NCI-H187 treated with DMSO at 0.1 percent for 48 hours (cell line): ENCODE measurements at regions not wholly inside any gene's neighbourhood (a gene's known extent, or its start where the extent isn't known, plus 50 kb on each side); places are given as distances from the start of the nearest gene placed in this dataset.
"Not testable (repeated sequence)": the region's sequence is repeated elsewhere in the genome, so short reads cannot be mapped to it uniquely, and the experiment has no call there.

Source experiments
- DNase-seq: peaks from one replicate; lab custom pipeline; 2025; lab: John Stamatoyannopoulos, UW

DNA sequence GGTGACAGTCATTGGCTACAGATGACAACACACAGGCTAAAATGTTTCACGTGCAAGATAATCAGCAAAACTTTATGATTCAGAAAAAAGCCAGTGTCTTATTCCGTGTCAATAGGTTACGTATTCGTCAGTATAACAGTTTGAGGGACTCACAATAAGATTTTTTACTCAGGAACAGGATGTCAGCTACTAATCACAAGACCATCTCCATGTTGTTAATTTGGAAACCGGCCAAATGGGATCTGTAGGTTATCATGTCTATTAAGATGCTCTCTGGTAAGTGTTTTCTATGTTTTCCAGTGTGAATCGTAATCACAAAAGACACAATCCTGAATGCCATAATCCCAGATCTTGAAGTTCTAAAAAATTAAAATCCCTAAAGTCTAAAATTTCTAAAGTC, 197.3 kb downstream of the ETV1 start:
- no peak for DNase-seq

DNA sequence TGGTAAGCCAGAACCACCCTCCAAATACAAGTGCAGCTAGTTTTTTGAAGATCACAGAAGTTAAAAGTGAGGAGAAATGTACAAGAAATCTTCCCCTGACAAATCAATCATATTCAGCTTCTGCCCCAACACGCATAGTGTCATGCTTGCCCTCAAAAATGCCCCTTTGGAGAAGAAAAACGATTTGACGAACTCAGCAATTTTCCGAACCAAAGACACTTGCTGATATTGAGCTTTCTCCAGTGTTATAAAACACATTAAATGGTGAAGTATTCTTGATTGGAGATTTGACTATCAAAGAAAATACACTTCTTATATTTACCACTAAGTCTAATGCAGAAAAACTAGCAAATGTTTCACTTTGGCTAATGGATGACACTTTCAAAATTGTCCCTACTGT, 195.5 kb downstream of the ETV1 start:
- DNase-seq = no peak

DNA sequence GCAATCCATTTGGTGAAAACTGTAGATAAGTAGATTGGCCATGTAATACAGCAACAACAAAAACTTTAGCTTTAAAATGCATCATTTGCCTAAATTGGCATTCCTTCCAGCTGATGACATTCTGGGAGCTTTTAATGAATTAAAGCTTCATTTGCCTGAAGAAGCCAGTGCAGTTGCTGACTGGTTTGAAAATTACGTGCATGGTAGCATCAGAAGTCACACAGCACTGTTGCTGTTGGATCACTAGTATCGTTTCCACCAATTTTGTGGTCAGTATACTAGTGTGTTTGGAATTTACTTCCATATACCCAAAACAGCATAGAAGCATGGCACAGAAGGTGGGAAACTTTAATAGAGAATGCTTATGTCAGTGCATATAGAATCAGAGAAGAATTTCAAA, 194.9 kb downstream of the ETV1 start:
- DNase-seq = no peak

DNA sequence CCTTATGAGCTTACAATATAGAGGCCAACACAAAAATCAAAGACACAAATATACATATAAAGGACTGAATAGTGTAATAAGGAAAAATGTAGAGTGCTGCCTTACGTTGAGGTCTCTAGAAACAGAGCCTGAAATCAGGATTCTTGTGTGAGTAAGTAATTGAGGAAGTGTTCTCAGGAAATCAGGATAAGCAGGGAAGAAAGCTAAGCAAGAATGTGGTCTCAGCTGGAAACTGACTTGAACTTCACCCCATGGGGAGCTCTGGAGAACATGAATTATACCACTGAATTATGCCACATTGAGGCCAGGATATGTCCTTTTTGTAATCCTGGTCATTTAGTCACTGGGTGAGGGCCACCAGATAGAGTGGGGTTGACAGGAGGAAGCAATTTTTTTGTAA, 191.9 kb downstream of the ETV1 start:
- no peak for DNase-seq

DNA sequence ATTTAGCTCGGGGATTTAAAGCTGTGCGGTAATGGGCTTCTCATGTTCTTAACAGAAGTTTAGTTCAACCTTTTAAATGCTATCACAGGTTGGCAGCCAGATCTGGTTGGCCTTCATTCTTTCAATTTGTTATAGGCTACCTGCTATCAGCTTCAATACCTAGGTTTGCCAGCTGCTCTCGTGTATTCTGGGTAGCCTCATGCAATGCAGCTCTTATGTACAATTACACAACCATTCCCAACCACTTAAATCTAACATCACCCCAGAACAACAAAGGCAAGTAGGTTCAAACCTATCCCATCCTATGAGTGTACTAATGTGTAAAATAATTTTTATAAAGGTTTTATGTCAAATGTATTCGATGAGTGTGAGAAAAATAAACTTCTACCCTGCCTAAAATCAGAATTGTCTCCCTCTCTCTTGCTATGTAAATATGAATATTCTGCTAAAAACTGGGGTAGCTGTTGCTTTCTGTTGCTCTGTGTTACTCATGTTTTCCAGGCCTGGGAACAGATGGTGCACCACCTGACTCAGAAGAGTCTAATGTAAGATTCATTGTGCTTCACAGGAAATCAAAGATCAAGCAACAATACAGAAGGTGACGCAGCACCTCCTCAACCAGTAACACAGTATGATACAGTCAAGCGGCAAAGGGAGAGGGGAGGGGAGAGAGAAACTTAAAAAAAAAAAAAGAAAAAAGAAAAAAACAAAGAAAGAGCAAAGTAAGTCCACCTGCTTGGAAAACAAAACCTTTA, 188.6 kb downstream of the ETV1 start:
- DNase-seq = no peak

DNA sequence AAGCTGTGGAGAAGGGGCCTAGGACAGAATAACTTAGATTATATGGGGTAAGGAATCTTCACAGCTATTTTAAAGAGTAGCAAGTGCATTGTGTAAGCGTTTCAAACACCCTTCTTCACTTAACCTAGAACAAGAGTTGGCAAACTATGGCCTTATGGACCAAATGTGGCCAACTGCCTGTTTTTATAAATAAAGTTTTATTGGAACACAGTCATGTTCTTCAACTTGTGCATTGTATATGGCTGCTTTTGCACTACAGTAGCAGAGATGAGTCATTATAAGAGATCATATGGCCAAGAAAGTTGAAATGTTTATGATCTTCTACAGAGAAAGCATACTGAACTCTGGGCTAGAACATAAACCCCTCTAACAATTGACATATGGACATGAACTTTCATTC, 187.8 kb downstream of the ETV1 start:
- DNase-seq = no peak

DNA sequence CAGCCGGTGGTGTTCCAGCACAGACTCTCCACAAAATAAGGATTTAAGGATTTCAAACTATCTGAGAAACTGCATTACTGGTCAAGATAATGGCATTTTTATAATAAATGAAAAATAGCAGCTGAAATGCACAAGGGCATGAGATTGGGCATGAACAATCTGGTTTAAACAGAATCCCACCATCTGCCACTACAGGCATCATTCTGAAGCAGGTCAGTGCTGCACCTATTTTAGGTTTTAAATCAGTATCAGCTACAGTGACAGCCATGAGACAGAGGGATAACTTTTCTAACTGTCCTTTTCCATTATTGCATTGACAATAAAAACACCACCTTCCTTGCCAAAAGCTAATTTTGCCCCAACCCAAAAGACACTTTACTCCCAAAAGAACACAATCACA, 186.8 kb downstream of the ETV1 start:
- DNase-seq = no peak

DNA sequence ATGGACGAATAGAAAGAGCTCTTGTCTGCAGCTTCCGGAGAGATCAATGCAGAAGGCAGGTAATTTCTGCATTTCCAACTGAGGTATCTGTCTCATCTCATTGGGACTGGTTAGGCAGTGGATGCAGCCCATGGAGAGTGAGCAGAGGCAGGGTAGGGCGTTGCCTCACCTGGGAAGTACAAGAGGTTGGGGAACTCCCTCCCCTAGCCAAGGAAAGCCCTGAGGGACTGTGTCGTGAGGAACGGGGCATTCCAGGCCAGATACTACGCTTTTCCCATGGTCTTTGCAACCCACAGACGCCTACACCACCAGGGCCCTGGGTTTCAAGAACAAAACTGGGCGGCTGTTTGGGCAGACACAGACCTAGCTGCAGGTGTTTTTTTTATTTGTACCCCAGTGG, 186.3 kb downstream of the ETV1 start:
- no peak for DNase-seq

DNA sequence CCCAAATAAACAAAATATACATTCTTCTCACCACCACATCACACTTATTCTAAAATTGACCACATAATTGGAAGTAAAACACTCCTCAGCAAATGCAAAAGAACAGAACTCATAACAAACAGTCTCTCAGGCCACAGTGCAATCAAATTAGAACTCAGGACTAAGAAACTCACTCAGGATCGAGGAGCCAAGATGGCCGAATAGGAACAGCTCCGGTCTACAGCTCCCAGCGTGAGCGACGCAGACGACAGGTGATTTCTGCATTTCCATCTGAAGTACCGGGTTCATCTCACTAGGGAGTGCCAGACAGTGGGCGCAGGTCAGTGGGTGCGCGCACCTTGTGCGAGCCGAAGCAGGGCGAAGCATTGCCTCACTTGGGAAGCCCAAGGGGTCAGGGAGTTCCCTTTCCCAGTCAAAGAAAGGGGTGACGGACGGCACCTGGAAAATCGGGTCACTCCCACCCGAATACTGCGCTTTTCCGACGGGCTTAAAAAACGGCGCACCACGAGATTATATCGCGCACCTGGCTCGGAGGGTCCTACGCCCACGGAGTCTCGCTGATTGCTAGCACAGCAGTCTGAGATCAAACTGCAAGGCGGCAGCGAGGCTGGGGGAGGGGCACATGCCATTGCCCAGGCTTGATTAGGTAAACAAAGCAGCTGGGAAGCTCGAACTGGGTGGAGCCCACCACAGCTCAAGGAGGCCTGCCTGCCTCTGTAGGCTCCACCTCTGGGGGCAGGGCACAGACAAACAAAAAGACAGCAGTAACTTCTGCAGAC, 183.2 kb downstream of the ETV1 start:
- not testable (repeated sequence) for DNase-seq

DNA sequence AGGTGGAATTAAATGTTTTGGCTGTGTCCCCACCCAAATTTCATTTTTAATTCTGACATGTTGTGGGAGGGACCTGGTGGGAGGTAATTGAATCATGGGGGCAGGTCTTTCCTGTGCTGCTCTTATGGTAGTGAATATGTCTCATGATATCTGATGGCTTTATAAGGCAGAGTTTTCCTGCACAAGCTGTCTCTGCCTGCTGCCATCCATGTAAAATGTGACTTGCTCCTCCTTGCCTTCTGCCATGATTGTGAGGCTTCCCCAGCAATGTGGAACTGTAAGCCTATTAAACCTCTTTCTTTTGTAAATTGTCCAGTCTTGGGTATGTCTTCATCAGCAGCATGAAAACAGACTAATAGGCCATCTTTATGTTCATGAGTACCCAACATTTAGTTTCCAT, 172.2 kb downstream of the ETV1 start:
- DNase-seq = not testable (repeated sequence)

DNA sequence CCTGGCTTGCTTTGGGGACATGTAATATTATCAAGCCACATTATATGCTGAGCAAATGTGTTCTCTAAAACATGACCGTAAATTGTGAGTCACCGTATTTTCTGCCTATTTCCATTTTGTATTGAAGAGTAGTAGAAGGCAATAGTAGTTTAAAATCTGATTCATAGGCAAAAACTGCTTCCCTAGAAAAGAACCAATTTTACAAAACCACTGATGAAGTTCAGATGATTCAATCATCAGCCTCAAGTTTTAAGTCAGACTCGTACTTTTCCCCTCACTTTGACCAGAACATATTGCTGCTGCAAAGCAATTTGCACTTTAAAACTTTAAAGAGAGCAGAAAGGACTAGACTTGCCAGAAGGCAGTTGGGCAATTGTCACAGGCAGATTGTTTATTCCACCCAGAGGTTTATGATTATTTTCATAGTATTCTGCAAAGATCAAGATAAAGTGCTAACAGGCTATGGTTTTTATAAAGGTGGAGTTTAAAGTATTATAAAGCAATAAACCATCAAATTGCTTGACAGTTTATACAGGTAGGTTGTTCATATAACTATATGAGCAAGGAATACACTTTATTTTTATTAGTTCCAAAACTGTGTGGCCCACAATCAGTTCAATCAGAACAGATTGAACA, 168.2 kb downstream of the ETV1 start:
- no peak for DNase-seq

DNA sequence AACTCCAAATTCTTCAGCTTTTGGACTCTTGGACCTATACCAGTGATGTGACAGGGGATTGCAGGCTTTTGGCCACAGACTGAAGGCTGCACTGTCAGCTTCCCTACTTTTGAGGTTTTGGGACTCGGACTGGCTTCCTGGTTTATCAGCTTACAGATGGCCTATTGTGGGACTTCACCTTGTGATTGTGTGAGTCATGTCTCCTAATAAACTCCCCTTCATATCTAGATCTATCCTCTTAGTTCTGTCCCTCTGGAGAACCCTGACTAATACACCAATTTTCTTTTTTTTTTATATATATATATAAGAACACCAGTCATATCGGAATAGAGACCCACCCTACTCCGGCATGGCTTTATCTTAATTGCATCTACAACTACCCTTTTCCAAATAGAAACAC, 166.8 kb downstream of the ETV1 start:
- DNase-seq = no peak

DNA sequence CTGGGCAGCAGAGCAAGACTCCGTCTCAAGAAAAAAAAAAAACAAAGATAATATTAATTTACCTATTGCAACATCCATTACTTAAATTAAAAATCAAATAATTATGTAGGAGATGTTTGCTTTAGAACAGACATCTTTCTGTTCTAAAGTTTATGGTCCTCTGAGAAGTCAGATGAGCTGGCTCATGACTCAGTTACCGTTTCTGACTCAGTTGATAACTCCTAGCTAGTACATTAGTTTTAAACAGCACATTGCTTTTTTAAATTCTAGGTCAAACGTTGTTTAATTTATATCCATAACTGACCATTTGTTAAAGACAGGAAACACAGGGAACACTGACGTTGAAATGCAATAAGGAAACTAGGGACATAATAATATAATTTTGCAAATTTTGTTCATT, 162.7 kb downstream of the ETV1 start:
- DNase-seq = no peak

DNA sequence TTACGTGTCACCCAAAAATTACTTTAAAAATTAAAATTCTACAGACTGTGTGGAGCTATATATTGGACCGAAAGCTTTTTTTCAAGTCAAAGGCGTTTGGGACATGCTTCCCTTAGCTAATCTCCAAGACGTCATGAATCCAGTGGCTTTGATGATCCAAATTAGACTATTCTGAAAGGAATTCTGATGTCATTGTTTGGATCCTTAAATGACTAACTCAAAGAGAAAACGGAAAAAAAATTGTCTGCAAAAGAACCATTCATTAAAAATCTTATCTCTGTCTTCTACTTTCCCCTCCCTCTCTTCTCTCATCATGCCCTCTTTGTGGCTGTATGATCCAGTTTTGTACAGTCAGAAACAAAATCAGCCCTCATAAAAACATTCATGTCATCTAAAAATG, 161.8 kb downstream of the ETV1 start:
- no peak for DNase-seq

DNA sequence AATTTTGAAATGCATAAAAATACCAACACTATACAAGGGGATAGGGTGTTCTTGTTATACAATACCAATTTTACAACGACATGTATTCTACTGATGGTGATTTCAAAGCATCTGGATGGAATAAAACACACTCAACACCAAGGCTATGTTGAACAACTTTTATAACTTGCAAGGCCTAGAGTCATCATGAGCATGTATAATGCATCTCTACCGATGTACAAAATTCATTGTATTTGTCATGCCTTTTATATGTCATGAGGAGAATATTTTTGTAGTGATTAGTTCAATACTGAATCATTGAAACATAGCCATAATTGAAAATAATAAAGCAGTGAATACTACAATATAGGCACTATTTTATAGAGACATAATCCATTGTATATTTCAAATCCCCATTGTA, 160.2 kb downstream of the ETV1 start:
- no peak for DNase-seq

DNA sequence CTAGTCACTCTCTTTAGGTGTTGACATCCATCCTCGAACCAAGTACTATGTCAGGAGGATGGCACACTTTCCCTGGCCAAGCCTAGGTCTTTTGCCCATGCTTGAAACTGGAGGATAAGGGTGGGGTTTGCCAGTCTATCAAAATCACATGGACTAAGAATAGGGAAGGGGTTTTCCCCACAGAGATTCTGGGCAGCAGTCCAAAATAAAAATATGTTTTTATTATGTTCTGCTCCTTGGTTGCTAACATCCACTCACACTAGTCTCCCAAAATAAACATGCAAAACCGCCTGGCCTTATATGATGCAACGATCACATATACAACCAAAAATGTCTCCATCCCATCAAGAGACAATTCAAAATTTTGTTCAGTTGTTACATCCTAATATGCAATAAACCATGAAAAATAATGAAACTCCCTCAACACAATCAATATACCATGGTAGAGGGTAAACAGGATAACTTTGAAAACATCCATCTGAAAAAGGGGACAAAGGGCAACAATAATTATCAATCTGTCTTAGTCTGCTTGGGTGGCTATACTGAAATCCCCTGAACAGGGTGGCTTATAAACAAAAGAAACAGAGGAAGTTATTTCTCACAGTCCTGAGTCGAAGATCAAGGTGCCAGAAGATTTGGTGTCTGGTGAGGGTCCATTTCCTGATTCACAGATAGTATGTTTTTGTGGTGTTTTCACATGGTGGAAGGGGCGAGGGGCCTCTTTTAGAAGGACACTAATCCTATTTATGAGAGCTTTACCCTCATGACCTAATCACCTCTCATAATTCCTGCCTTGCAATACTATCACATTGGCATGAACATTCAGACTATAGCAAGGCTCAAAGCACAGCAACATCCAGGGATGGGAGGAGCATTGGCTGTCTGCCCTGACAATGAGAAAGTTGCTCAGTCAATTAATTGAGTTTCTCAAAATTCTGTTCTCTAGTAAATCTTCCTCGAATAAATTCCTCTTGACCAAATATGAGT, 159.3 kb downstream of the ETV1 start:
- no peak for DNase-seq

DNA sequence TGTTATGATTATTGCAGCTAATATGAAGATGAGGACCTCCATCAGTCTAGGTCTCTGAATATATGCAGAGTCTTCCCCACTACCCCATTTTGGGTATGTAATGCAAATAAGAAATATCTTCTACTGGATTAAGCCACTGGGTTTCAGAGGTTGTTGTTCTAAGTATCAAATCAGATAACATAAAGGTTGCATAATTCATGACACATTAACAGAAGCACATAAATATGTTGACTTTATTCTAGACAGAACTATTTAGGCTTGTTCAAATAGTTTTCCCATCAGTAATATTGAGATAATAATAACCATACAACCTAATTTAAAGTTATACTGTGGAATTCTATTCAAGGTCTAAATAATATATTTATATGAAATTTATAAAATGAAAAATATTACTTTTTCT, 157.1 kb downstream of the ETV1 start:
- DNase-seq = no peak

DNA sequence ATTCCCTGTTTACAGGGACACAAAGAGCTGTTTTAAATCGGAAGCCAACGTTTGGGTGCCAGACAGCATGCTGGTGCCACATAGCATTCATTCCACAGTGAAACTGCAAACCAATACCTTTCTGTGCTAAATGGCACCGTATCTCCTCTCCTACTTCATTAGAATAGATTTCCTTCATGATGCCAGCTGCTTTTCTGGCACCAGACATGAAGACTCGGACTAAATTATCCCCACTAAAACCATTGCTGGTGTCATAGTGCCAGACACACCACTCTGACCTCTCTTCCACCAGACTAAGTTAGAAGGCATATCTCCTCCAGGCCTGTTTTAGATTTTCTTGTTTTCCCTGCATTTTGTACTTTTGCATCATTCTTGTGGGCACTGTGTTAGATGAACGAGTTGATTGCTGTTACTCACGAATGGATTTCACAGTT, 155.1 kb downstream of the ETV1 start:
- no peak for DNase-seq

DNA sequence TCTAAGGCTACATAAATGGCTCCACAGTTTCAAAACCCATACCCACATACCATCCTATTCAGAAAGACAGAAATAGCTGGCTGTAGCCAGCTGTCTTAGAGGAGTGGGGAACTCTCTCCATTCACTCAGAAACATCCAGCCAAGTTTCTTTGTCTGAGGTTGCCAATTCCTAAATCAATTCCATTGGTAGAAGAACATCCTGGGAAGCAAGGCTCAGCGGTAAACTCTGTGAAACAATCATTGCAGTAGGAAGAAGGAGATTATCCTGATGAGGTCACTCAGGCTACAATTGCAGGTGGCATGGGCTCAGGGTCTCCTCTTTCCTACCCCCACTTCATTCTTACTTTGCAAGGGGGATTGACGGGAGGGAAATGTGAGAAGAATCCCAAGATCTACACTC, 154.0 kb downstream of the ETV1 start:
- DNase-seq = no peak

DNA sequence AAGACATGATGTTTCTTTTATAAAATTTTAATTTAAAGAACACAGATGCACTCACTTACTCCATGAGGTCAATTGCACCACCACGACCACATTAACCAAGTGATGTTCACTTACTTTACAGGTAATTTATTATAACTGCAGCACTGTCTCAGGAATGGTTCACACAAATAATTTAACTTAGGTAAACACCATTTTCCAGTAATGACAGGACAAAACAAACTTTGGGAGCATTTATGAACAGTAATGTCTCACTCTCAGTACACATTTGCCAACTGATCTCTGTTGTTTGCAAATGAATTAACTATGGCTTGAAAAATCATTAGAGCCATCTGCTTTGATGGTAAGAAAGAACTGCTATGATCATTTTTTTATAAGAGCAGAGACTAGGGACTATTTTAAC, 150.4 kb downstream of the ETV1 start:
- no peak for DNase-seq
